Peyer's patch (tissue), 4 donors: ENCODE measurements at regions not wholly inside any gene's neighbourhood (a gene's known extent, or its start where the extent isn't known, plus 50 kb on each side); places are given as distances from the start of the nearest gene placed in this dataset.
"Not testable (repeated sequence)": the region's sequence is repeated elsewhere in the genome, so short reads cannot be mapped to it uniquely, and the experiment has no call there.

Experiments
- DNase-seq, 3 donors: peaks; one replicate each; pipeline ENCODE4 v3.0.0-alpha.2; 2017 to 2019
- H3K27ac ChIP-seq, 4 donors: fragments of 200-600 bp; sonication (generic); one replicate each; pipeline ENCODE4 v1.5.1; 2016 to 2019
- H3K27me3 ChIP-seq, 2 donors: fragments of 200-600 bp; sonication (generic); one replicate each; pipeline ENCODE4 v1.5.1; 2019
- H3K36me3 ChIP-seq, 3 donors: fragments of 200-600 bp; sonication (generic); one replicate each; pipeline ENCODE4 v1.5.1; 2016 to 2019
- H3K4me1 ChIP-seq, 4 donors: fragments of 200-600 bp; sonication (generic); one replicate each; pipeline ENCODE4 v1.5.1; 2016 to 2019
- H3K4me3 ChIP-seq, 4 donors: fragments of 200-600 bp; sonication (generic); 1 replicate in 3 of 4; 2 replicates in 1 of 4; pipeline ENCODE4 v1.5.1; 2016 to 2019; ENCODE audit warnings: mild to moderate bottlenecking in 1 of 4
- H3K9me3 ChIP-seq, 4 donors: fragments of 200-600 bp; sonication (generic); one replicate each; pipeline ENCODE4 v1.5.1; 2016 to 2019; ENCODE audit warnings: mild to moderate bottlenecking in 1 of 4
- POLR2A ChIP-seq, 2 donors: fragments of 450-650 bp; IDR thresholded peaks; one replicate each; pipeline ENCODE4 v1.5.1; 2017; ENCODE audit warnings: antibody characterized with exemption in 2 of 2, mild to moderate bottlenecking in 2 of 2, moderate library complexity in 2 of 2
- TF ChIP-seq, protein P1 (sequence below), 6 experiments: fragments of 450-650 bp in 4 of 6; fragments of 200-600 bp in 2 of 6; sonication (generic) in 1 of 6; IDR thresholded peaks; one replicate each; pipeline ENCODE4 v1.5.1; 2017 to 2019; ENCODE audit warnings: antibody characterized with exemption in 6 of 6, mild to moderate bottlenecking in 3 of 6, moderate library complexity in 1 of 6

DNA sequence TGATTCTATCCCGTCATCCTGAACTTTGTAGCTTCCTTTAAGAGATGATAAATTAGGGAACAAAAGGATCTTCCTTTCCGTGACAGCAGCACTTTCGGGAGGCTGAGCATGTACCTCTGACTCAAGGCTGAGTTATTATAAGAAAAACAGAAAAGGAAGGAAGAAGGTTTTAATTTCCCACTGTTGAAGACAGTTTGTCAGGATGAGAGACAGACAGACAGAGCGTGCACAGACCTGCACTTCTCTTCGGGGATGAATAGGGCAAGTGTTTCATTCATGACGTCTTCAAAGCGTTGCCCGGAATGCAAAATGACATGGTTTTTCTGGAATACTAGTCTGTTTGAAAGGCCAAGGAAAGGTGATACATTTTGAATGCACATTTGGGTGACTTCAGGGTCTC lies 405.3 kb upstream of the FAT1 start:
- TF ChIP-seq, protein P1, sequence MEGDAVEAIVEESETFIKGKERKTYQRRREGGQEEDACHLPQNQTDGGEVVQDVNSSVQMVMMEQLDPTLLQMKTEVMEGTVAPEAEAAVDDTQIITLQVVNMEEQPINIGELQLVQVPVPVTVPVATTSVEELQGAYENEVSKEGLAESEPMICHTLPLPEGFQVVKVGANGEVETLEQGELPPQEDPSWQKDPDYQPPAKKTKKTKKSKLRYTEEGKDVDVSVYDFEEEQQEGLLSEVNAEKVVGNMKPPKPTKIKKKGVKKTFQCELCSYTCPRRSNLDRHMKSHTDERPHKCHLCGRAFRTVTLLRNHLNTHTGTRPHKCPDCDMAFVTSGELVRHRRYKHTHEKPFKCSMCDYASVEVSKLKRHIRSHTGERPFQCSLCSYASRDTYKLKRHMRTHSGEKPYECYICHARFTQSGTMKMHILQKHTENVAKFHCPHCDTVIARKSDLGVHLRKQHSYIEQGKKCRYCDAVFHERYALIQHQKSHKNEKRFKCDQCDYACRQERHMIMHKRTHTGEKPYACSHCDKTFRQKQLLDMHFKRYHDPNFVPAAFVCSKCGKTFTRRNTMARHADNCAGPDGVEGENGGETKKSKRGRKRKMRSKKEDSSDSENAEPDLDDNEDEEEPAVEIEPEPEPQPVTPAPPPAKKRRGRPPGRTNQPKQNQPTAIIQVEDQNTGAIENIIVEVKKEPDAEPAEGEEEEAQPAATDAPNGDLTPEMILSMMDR (IDR thresholded peaks at IDR 0.05) = no peak
- no peak for TF ChIP-seq POLR2A (IDR thresholded peaks at IDR 0.05)
- Histone ChIP-seq H3K4me3 (no peak overlapping the region), H3K36me3 (no peaks in the 10 kb centered on the region), H3K27me3 (no peaks in the 10 kb centered on the region), H3K27ac (no peak overlapping the region), H3K4me1 (no peaks in the 10 kb centered on the region), H3K9me3 (no peaks in the 10 kb centered on the region)
- DNase-seq = no peak

DNA sequence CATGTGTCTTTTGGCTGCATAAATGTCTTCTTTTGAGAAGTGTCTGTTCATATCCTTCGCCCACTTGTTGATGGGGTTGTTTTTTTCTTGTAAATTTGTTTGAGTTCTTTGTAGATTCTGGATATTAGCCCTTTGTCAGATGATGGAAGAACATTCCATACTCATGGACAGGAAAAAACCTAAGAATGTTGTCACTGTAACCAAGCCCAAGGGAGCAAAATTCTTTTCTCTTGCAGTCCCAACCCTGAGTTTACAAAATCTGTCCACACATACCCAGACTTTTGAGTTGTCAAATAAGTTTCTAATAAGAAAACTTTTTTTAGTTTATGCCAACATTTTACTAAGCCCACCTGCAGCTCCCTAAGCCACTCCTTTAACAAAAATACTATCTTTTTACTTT lies 408.2 kb upstream of the FAT1 start:
- not testable (repeated sequence) for H3K27ac ChIP-seq, H3K4me1 ChIP-seq, H3K9me3 ChIP-seq, H3K27me3 ChIP-seq, DNase-seq, H3K36me3 ChIP-seq, H3K4me3 ChIP-seq

DNA sequence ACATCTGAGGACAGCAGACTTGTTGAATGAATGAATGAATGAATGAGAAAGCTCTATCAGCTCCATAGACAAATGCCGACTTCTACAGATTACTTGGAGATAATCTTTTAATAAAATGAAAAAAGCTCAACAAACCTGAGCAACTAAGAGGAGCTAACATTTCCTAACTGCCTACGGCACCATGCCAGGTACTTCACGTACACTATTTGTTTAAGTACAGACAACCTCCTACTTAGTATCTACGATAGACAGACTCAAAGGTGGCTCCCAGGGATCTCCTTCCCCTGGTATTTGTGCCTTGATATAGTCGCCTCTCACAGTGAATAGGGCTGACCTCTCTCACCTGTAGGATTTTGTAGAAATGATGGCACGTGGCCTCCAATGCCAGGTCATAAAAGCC lies 412.2 kb upstream of the FAT1 start:
- no peak for DNase-seq
- H3K27ac ChIP-seq = no peak overlapping the region
- TF ChIP-seq, protein P1 (IDR thresholded peaks at IDR 0.05) = no peak
- no peak for TF ChIP-seq POLR2A (IDR thresholded peaks at IDR 0.05)
- H3K27me3 ChIP-seq = no peaks in the 10 kb centered on the region
- H3K9me3 ChIP-seq = no peaks in the 10 kb centered on the region
- H3K36me3 ChIP-seq = no peaks in the 10 kb centered on the region
- peaks cover 0 to 4% (median 0%) of the 10 kb centered on the region in 4 donors for H3K4me1 ChIP-seq
- no peak overlapping the region for H3K4me3 ChIP-seq

DNA sequence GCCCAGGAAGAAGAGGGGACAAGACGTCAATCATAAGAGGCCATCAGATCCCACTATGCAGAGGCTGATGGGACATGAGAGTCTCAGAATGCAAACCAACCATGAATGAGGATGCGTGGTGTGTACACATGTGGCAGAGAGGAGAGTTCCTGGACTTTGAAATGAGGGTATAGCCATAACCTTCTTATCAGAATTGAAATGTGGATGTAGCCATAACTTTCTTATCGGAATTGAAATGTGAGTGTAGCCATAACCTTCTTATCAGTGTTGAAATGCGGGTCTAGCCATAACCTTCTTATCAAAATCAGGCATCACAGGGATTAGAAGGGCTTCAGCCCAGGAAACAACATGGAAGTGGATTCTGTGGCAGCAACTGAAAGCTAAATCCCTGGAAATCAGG lies 415.5 kb upstream of the FAT1 start:
- Histone ChIP-seq H3K27ac (no peak overlapping the region), H3K27me3 (no peaks in the 10 kb centered on the region), H3K4me1 (peaks cover 0 to 4% (median 0%) of the 10 kb centered on the region in 4 donors), H3K4me3 (no peak overlapping the region), H3K36me3 (no peaks in the 10 kb centered on the region), H3K9me3 (no peaks in the 10 kb centered on the region)
- TF ChIP-seq, protein P1 (IDR thresholded peaks at IDR 0.05) = no peak
- TF ChIP-seq POLR2A (IDR thresholded peaks at IDR 0.05) = no peak
- DNase-seq = no peak

DNA sequence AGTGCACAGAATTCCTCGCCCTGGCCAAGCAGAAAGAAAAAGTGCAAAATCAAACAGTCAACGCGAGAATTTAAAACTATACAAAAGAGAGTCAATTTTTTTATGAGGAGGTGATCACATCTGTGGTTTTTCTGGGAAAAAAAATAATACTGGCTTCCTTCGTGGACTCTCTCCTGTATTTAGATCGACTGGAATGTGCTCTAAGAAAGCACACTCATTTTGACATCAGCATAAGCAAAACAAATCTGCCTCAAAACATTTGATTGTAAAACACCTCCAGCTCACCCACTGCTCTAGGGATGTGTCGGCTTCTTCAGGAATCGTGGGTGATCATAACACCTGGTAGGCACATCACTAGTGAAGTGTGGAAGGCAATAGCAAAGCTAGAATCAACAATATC lies 417.4 kb upstream of the FAT1 start:
- no peak for DNase-seq
- Histone ChIP-seq H3K4me1 (peaks cover 0 to 4% (median 0%) of the 10 kb centered on the region in 4 donors), H3K36me3 (no peaks in the 10 kb centered on the region), H3K9me3 (no peaks in the 10 kb centered on the region), H3K4me3 (no peak overlapping the region), H3K27me3 (no peaks in the 10 kb centered on the region), H3K27ac (no peak overlapping the region)
- TF ChIP-seq POLR2A (IDR thresholded peaks at IDR 0.05) = no peak
- TF ChIP-seq, protein P1 (IDR thresholded peaks at IDR 0.05) = no peak

DNA sequence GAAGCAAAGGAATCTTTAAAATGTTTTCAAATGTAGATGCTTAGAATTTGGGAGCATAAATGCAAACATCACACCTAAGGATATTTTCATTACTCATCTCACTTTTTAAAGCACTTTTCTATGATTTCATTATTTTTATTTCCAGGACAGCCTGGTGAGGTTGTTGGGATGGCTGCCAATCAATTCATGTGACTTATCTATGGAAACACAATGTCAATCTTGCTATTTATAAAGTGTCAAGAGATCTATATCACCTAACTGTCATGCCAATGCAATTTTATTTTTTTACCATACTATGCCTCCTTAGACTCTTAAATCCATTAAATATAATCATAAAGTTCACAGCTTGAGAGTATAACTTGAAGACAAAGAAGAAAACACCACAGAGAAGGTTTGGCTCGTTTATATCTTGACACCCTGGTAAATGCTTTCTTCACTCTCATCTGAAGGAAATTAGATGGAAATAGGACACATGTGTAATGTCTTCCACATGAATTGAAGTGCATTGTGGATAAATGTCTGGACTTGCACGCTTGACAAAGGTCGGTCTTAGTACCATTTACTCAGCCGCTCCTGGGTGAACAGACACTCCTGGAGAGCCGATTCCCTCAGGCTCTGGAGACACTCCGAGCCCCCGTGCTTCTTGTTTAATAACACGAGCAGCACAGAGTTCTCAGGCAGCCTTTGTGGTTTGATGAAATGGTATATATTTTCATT lies 425.7 kb upstream of the FAT1 start:
- H3K9me3 ChIP-seq = no peaks in the 10 kb centered on the region
- no peaks in the 10 kb centered on the region for H3K36me3 ChIP-seq
- H3K4me1 ChIP-seq = no peaks in the 10 kb centered on the region
- no peak for DNase-seq
- TF ChIP-seq, protein P1 (IDR thresholded peaks at IDR 0.05) = no peak
- TF ChIP-seq POLR2A (IDR thresholded peaks at IDR 0.05) = no peak
- no peak overlapping the region for H3K4me3 ChIP-seq
- no peaks in the 10 kb centered on the region for H3K27me3 ChIP-seq
- H3K27ac ChIP-seq = no peak overlapping the region
